ENCODE measurements at regions not wholly inside any gene's neighbourhood (a gene's known extent, or its start where the extent isn't known, plus 50 kb on each side); places are given as distances from the start of the nearest gene placed in this dataset.
"Not testable (repeated sequence)": the region's sequence is repeated elsewhere in the genome, so short reads cannot be mapped to it uniquely, and the experiment has no call there.

DNA sequence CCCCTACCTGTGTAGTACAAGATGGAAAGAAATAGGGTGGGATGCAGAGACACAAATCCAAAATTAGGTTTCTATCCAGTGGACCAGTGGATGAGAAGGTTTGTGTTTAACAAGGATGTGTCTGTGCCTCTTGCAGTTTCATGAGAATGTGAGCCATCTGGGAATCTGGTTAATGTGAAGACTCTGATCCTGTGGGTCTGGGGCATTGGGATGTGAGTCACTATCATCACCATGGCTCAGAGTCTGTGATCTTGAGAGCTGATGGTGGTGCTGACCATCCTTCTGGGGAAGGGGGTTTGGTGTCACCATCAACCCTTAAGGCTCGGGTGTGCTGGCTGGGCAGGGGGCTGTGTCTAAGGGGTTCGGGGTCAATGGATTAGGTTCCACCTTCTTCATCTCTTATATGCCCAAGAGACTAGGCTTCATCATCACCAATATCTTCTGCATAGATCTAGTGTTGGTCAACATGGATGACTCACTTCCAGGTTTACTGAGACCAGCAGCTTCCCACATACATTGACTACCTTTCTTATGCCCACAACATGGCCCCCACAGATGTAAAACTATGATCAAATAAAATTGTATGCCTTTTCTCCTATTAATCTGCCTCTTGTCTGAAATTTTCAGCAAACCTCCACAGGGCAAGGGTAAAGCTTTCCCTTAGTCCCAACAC, 65.7 kb upstream of the MID1 start:
- Histone ChIP-seq H3K4me1 (ENCODE audit: control insufficient read depth in 4 of 4, insufficient read depth in 4 of 4, low read length in 3 of 4) (peaks cover 0 to 4% (median 0%) of the 10 kb centered on the region in 4 donors), H3K36me3 (ENCODE audit: control insufficient read depth in 4 of 4, insufficient read depth in 3 of 4, low read depth in 1 of 4, low read length in 3 of 4) (no peaks in the 10 kb centered on the region), H3K27me3 (ENCODE audit: control insufficient read depth in 4 of 4, insufficient read depth in 4 of 4, low read length in 3 of 4) (no peaks in the 10 kb centered on the region), H3K9me3 (ENCODE audit: control insufficient read depth in 4 of 4, low read length in 3 of 4) (peaks cover 0 to 2% (median 0%) of the 10 kb centered on the region in 4 donors), H3K4me3 (ENCODE audit: low read depth in 1 of 3, low read length in 3 of 3) (no peak overlapping the region), H3K9ac (ENCODE audit: low read depth in 1 of 2, low read length in 2 of 2) (no peak overlapping the region), H3K27ac (ENCODE audit: low read depth in 1 of 2, low read length in 2 of 2) (no peak overlapping the region)
- TF ChIP-seq, protein P1, sequence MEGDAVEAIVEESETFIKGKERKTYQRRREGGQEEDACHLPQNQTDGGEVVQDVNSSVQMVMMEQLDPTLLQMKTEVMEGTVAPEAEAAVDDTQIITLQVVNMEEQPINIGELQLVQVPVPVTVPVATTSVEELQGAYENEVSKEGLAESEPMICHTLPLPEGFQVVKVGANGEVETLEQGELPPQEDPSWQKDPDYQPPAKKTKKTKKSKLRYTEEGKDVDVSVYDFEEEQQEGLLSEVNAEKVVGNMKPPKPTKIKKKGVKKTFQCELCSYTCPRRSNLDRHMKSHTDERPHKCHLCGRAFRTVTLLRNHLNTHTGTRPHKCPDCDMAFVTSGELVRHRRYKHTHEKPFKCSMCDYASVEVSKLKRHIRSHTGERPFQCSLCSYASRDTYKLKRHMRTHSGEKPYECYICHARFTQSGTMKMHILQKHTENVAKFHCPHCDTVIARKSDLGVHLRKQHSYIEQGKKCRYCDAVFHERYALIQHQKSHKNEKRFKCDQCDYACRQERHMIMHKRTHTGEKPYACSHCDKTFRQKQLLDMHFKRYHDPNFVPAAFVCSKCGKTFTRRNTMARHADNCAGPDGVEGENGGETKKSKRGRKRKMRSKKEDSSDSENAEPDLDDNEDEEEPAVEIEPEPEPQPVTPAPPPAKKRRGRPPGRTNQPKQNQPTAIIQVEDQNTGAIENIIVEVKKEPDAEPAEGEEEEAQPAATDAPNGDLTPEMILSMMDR (IDR thresholded peaks at IDR 0.05; ENCODE audit: low read depth, low read length, missing input control), result no peak
- DNase-seq (ENCODE audit: low spot score), result no peak
- 92% methylated on average over 2 of the region's 2 CpGs for WGBS

DNA sequence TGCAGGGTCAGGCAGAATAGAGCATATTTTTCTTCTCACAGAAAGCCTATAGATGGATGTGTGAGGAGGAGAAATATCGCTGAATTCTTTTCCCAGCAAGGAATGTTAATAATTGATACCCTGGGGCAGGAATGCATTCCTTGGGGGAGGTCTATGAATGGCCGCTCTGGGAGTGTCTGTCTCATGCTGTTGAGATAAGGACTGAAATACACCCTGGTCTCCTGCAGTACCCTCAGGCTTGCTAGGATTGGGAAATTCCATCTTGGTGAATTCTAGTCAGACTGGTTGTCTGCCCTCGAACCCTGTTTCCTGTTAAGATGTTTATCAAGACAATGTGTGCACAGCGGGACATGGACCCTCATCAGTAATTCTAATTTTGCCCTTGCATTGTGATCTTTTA, 71.4 kb upstream of the MID1 start:
- DNase-seq (ENCODE audit: low spot score), result not testable (repeated sequence)
- WGBS, result 92% methylated on average over 4 of the region's 4 CpGs

DNA sequence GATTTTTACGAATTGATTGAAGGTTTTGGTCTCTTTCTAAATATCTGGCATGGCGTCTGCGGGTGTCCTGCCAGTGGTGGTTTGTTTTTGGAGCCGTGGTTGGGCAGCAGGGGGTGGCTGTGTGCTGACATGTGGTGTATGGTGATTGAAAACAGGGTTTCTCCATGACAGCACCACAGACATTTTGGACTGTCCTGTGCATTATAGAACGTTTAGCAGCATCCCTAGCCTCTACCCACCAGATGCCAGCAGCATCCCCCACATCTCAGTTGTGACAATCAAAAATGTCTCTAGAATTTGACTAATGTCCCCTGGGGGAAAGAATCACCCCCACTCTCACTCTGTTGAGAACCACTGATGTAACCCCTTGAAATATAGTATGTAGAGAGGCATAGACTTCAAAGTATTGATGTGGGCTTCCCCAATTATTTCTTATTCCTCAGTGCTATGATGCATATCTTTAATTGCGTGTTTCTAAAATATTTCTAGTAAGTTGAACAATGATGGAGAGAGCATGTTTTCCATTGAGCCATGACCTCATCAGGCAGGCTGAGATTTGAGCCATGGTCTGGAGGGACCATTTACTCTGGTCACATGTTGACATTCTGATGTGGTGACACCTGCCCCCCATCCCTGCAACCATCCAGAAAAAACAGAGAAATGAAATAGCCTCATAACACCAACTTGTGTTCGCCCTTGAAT, 77.4 kb upstream of the MID1 start:
- H3K4me3 ChIP-seq (ENCODE audit: low read depth in 1 of 3, low read length in 3 of 3), result no peak overlapping the region
- H3K9ac ChIP-seq (ENCODE audit: low read depth in 1 of 2, low read length in 2 of 2), result no peak overlapping the region
- H3K9me3 ChIP-seq (ENCODE audit: control insufficient read depth in 4 of 4, low read length in 3 of 4), result no peaks in the 10 kb centered on the region
- no peak for DNase-seq (ENCODE audit: low spot score)
- no peak overlapping the region for H3K27ac ChIP-seq (ENCODE audit: low read depth in 1 of 2, low read length in 2 of 2)
- H3K36me3 ChIP-seq (ENCODE audit: control insufficient read depth in 4 of 4, insufficient read depth in 3 of 4, low read depth in 1 of 4, low read length in 3 of 4), result no peaks in the 10 kb centered on the region
- H3K4me1 ChIP-seq (ENCODE audit: control insufficient read depth in 4 of 4, insufficient read depth in 4 of 4, low read length in 3 of 4), result no peaks in the 10 kb centered on the region
- no peaks in the 10 kb centered on the region for H3K27me3 ChIP-seq (ENCODE audit: control insufficient read depth in 4 of 4, insufficient read depth in 4 of 4, low read length in 3 of 4)
- WGBS, result 80% methylated on average over 7 of the region's 7 CpGs
- TF ChIP-seq JUND (IDR thresholded peaks at IDR 0.05), result no peak
- TF ChIP-seq, protein P2, sequence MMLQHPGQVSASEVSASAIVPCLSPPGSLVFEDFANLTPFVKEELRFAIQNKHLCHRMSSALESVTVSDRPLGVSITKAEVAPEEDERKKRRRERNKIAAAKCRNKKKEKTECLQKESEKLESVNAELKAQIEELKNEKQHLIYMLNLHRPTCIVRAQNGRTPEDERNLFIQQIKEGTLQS (IDR thresholded peaks at IDR 0.05), result no peak
- no peak for TF ChIP-seq HNF4G (IDR thresholded peaks at IDR 0.05)
- TF ChIP-seq RXRA (IDR thresholded peaks at IDR 0.05), result no peak
- TF ChIP-seq GABPA (IDR thresholded peaks at IDR 0.05 in 1 of 2, conservative IDR thresholded peaks at IDR 0.05 in 1 of 2), result no peak
- TF ChIP-seq TAF1 (conservative IDR thresholded peaks at IDR 0.05), result no peak
- TF ChIP-seq RAD21 (IDR thresholded peaks at IDR 0.05), result no peak
- no peak for TF ChIP-seq SP1 (IDR thresholded peaks at IDR 0.05)
- no peak for TF ChIP-seq FOXA1 (IDR thresholded peaks at IDR 0.05)
- no peak for TF ChIP-seq FOXA2 (IDR thresholded peaks at IDR 0.05)
- TF ChIP-seq, protein P1 (IDR thresholded peaks at IDR 0.05; ENCODE audit: low read depth, low read length, missing input control), result no peak
- TF ChIP-seq EGR1 (IDR thresholded peaks at IDR 0.05; ENCODE audit: low read depth in 2 of 2), result no peak
- no peak for TF ChIP-seq NR2F2 (IDR thresholded peaks at IDR 0.05)
- TF ChIP-seq, protein P3, sequence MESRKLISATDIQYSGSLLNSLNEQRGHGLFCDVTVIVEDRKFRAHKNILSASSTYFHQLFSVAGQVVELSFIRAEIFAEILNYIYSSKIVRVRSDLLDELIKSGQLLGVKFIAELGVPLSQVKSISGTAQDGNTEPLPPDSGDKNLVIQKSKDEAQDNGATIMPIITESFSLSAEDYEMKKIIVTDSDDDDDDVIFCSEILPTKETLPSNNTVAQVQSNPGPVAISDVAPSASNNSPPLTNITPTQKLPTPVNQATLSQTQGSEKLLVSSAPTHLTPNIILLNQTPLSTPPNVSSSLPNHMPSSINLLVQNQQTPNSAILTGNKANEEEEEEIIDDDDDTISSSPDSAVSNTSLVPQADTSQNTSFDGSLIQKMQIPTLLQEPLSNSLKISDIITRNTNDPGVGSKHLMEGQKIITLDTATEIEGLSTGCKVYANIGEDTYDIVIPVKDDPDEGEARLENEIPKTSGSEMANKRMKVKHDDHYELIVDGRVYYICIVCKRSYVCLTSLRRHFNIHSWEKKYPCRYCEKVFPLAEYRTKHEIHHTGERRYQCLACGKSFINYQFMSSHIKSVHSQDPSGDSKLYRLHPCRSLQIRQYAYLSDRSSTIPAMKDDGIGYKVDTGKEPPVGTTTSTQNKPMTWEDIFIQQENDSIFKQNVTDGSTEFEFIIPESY (IDR thresholded peaks at IDR 0.05), result no peak
- no peak for TF ChIP-seq HNF4A (conservative IDR thresholded peaks at IDR 0.05)
- TF ChIP-seq, protein P4, sequence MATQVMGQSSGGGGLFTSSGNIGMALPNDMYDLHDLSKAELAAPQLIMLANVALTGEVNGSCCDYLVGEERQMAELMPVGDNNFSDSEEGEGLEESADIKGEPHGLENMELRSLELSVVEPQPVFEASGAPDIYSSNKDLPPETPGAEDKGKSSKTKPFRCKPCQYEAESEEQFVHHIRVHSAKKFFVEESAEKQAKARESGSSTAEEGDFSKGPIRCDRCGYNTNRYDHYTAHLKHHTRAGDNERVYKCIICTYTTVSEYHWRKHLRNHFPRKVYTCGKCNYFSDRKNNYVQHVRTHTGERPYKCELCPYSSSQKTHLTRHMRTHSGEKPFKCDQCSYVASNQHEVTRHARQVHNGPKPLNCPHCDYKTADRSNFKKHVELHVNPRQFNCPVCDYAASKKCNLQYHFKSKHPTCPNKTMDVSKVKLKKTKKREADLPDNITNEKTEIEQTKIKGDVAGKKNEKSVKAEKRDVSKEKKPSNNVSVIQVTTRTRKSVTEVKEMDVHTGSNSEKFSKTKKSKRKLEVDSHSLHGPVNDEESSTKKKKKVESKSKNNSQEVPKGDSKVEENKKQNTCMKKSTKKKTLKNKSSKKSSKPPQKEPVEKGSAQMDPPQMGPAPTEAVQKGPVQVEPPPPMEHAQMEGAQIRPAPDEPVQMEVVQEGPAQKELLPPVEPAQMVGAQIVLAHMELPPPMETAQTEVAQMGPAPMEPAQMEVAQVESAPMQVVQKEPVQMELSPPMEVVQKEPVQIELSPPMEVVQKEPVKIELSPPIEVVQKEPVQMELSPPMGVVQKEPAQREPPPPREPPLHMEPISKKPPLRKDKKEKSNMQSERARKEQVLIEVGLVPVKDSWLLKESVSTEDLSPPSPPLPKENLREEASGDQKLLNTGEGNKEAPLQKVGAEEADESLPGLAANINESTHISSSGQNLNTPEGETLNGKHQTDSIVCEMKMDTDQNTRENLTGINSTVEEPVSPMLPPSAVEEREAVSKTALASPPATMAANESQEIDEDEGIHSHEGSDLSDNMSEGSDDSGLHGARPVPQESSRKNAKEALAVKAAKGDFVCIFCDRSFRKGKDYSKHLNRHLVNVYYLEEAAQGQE (IDR thresholded peaks at IDR 0.05), result no peak
- no peak for TF ChIP-seq YY1 (IDR thresholded peaks at IDR 0.05)

More for the DNA sequence above, 71.4 kb upstream of the MID1 start:
- H3K36me3 ChIP-seq (ENCODE audit: control insufficient read depth in 4 of 4, insufficient read depth in 3 of 4, low read depth in 1 of 4, low read length in 3 of 4); H3K9me3 ChIP-seq (ENCODE audit: control insufficient read depth in 4 of 4, low read length in 3 of 4); H3K4me3 ChIP-seq (ENCODE audit: low read depth in 1 of 3, low read length in 3 of 3); H3K27me3 ChIP-seq (ENCODE audit: control insufficient read depth in 4 of 4, insufficient read depth in 4 of 4, low read length in 3 of 4); H3K4me1 ChIP-seq (ENCODE audit: control insufficient read depth in 4 of 4, insufficient read depth in 4 of 4, low read length in 3 of 4); H3K27ac ChIP-seq (ENCODE audit: low read depth in 1 of 2, low read length in 2 of 2); H3K9ac ChIP-seq (ENCODE audit: low read depth in 1 of 2, low read length in 2 of 2): not testable (repeated sequence)
